Epithelial cell of prostate (primary cell): ENCODE measurements at regions not wholly inside any gene's neighbourhood (a gene's known extent, or its start where the extent isn't known, plus 50 kb on each side); places are given as distances from the start of the nearest gene placed in this dataset.
"Not testable (repeated sequence)": the region's sequence is repeated elsewhere in the genome, so short reads cannot be mapped to it uniquely, and the experiment has no call there.

Source experiments
- DNase-seq: peaks from one replicate; pipeline ENCODE4 v3.0.0-alpha.2; 2011; ENCODE audit warnings: low read depth, low spot score
- H3K27ac ChIP-seq: fragments of 450-650 bp; 2 replicates; pipeline ENCODE4 v1.5.1; 2017; ENCODE audit warnings: mild to moderate bottlenecking

DNA sequence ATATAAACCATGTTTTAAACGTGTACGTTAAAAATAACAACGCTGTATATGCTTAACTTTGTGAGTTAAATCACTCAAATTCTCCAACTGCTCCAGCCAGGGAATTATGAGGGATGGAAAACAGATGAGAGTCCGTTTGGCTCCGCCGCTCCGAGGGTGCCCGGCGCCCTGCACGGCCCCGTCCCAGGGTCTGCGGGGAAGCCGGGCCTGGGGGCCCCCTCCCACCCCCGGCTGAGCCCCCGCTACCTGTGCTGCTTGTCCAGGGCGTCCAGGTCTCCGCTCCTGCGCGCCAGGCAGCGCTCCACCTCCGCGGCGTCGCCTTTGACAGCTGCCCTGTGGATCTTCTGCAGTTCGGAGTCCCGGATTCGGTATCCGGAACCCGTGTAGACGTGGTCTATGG, 415.5 kb downstream of the FOXD4L4 start:
- H3K27ac ChIP-seq, DNase-seq: not testable (repeated sequence)

DNA sequence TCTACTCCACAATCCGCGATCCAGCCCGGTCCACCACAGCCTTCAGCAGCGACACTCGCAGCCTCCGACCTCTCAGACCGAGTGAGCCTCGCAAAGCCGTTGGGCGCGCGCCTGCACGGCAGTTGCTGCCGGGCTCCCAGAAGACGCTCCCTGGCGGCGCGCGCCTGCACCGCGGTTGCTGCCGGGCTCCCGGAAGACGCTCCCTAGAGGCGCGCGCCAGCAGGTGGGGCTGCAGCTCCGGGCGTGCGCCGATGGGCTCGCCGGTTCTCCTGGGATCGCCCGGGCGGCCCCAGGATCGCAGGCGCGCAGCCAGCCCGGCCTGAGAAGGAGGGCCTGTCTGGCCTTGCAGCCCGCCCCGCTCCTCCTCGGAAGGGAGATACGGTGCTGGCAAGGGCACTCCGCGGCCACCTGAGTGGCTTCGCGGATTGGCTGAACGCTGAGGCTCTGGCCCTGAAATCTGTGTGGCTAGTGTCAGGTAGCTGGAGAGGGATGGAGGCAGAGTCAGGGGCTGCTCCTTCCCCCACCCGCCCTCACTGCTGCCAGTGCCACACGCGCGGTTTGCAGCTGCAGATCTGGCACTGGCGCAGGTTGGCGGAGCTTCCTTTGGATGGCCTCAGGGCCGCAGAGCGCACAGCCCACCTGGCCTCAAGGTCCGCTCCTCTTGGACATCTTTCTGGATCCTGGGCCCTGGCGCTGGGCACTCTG, 416.2 kb downstream of the FOXD4L4 start:
- peak; percentile 20 for DNase-seq
- H3K27ac ChIP-seq, result not testable (repeated sequence)

DNA sequence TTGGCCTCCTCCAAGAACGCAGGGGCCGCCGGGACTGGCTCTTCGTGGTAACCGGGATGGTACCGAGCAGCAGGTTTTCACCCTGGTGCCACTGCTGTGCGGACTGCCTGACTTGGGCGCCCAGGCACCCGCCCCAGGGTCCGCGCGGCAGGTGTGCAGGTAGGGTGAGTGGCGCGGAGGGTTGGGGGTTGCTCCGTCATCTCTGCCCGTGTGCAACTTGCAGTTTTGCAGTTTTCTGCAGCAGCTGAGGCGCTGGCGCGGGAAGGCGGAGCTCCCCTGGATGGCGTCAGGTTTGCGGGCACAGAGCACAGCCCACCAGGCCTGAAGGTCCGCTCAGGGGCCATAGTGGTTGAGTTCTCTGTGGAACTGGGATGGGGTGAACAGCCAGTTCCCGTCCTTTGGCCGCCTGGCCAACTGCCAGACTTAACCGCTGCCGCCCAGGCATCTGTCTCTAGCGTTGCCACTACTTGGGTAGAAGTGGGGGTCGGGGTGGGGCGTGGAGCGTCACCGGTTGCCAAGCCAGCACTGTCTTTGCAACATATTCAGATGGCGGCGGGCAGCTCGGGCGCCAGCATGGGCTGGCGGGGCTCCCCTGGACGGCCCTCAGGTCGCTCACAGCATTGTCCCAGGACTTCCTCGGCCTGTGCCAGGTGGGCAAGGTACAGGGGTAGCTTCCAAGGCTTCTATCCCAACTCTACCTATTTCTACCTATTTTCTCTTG, 417.2 kb downstream of the FOXD4L4 start:
- not testable (repeated sequence) for H3K27ac ChIP-seq, DNase-seq

DNA sequence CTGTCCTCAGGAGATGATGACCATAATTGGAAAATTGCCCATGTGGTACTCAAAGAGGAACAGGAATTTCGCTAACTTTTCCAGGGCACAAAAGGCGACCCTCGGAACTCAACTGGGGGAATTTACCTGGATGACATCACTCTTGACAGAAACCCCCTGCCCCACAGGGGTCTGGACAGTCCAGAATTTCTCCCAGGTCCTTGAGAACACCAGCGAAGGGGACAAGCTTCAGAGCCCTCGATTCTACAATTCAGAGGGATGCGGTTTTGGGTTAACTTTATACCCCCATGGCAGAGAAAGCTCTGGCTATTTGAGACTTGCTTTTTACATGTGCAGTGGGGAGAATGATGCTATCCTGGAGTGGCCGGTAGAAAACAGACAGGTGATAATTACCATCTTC, 445.4 kb downstream of the FOXD4L4 start:
- not testable (repeated sequence) for DNase-seq, H3K27ac ChIP-seq

DNA sequence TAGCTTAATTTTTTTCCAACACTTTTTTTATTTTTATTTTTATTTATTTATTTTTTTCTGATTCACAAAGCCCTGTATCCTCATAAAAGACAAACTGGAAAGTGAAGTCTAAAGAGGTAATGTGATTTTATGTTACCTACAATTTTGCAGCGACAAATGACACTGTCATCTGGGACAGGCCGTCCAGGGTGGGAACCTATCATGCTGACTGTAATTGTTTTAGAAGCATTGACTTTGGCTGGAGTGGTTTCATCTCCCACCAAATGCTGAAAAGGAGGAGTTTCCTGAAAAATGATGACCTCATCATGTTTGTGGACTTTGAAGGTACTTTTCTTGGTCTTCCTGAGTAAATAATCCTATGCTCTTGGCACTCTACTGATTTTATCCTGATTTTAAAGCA, 446.7 kb downstream of the FOXD4L4 start:
- H3K27ac ChIP-seq, result not testable (repeated sequence)

DNA sequence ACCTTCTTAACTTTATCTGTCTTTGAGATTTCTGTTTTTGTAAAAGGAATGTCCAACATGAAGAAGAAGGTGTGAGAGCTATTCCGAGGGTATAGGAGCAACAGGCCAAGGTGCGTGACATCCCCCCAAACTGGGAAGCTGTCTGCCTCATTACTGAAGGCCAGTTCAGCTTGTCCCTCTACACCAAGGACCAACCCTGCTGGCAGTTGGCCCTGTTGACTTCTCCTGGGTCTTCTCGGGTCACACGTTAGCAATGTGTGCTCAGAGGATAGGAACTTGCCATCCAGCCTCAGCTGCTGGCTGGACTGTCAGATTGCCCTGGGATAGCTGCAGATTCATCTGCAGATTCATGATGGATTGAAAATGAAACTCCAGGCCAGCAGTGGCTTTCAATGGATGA, 460.3 kb downstream of the FOXD4L4 start:
- not testable (repeated sequence) for DNase-seq, H3K27ac ChIP-seq

More for the DNA sequence above, 446.7 kb downstream of the FOXD4L4 start:
- not testable (repeated sequence) for DNase-seq

DNA sequence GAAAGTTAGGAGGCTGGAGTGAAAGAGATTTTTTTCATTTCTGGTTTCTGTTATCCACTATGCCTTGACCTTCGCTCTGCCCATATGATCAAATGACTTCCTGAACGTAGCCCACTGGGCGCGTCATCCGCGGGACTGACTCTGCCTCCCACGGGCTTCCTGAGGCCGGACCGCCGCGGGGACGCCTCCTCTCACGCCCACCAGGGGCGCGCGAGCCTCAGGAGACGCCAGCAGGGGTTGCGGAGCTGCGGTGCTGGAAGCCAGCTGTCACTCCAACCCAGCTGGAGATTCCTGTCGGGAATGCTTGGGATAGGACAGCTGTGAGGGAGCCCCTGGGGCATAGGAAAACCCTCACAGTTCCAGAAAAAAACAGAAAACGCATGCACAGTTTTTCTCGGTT, 461.5 kb downstream of the FOXD4L4 start:
- not testable (repeated sequence) for DNase-seq, H3K27ac ChIP-seq

DNA sequence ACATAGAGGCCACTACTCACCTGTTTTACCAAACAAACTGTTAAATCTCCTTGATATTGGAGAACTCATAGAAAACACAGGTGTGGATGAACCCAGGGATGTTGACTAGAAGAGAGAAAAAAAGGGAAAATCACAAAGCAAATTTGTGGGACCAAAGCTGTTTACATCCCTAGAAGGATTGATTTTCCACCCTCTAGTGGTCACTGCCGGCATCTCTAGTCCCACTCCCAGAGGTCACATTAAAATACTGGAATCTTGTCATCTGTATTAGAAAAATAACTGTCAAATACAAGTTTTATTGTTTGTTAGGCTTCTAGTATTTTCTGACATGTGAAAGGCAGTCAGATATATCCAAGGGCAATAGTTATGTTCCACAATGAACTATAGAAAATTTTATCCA, 469.7 kb downstream of the FOXD4L4 start:
- not testable (repeated sequence) for H3K27ac ChIP-seq, DNase-seq

DNA sequence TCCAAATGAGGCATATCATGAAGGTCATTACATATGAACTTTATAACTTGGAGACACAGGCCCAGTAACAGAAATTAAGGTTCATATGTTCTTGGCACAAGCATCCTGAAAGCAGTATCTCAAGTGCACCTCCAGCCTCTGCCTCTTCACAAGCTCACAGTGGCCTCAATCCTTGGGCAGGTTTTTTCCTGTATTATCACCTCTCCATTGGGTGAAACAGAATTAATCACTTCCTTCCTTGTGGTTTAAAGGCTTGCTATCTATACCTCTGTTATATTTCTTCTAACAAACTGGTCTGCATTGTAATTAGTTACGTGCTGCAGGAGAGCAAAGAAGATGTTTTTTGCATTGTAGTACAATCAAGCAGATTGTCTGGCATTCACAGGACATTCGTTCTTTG, 471.0 kb downstream of the FOXD4L4 start:
- DNase-seq, H3K27ac ChIP-seq: not testable (repeated sequence)

DNA sequence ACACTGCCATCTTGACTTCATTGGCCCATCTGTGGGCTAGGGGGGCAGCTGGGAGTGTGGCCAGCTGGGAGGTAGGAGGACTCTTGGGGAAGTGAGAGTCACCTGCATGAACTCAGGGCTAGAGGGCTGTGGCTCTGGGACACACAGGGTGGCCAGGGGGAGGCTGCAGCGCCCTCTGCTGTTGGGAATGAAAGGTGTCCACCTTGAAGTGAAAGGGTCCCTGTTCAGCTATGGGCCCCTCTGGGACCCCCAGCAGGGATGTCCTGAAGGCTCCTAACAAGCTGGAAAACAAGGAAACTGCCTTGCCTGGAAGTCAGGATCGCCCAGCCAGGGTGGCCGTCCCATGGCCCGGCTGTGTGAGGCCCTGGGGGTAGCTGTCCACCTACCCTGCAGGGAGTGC, 507.8 kb downstream of the FOXD4L4 start:
- DNase-seq, H3K27ac ChIP-seq: not testable (repeated sequence)

DNA sequence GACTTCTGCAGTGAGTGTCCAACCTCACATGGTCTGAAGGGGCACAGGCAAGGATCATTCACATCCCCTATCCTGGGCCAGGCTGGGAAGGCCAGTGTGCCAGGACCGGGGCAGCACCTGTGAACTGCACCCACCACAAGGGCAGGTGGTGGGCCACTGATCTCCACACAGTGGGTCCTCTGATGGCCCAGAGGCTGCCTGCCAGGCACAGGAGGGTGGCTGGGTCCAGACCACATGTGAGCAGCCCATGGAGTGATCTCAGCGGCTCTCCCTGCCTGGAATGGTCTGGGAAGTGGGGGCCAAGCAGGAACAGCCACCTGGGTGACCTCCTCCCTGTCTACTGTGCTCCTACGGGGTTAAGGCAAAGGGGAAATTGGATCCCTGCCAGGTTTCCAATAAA, 508.5 kb downstream of the FOXD4L4 start:
- not testable (repeated sequence) for DNase-seq, H3K27ac ChIP-seq

DNA sequence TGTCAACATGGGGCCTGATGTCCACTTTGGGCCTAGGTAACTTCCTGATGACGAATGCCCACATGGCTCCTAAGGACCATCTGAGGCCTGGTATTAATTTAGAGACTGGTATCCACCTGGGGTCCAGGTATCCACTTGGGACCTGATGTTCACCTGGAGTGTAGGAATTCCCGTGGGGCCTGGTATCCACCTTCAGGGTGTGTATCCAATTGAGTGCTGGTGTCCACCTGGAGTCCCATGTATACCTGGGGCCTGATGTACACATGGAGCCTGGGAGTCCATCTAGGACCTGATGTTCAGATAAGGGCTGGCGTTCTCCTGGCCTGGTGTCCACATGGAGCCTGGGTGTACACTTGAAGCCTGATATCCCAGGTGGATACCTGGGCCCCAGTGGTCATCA, 520.6 kb downstream of the FOXD4L4 start:
- DNase-seq, H3K27ac ChIP-seq: not testable (repeated sequence)

DNA sequence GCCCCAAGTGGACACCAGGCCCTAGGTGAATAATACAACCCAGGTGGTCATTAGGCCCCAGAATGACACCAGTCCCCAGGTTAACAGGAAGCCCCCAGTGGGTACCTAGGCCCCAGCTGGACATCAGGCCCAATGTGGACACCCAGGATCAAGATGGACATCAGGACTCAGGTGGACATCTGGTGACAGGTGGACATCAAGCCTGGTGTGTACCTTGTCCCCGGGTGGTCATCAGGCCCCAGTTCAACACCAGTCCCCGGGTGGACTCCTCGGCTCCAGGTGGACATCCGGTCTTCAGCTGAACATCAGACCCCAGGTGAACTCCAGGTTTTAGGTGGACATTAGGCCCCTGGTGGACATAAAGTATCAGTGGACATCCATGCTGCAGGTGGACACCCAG, 524.6 kb downstream of the FOXD4L4 start:
- not testable (repeated sequence) for H3K27ac ChIP-seq, DNase-seq

DNA sequence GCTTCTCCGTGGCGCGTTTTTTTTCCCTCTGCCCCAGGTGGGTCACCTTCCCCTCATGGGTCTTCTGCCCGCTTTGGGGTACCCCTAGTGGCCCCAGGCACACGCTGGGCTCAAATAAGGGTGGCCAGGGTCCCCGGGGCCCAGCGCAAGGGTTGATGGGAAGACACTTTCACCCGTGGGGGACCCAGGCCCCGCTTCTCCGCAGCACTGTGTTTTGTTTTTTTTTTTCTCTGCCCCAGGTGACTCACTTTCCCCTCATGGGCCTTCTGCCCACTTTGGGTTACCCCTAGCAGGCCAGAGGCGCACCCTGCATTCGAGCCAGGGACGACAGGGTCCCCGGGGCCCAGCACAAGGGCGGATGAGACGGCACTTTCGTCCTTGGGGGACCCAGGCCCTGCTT, 526.7 kb downstream of the FOXD4L4 start:
- not testable (repeated sequence) for H3K27ac ChIP-seq, DNase-seq

DNA sequence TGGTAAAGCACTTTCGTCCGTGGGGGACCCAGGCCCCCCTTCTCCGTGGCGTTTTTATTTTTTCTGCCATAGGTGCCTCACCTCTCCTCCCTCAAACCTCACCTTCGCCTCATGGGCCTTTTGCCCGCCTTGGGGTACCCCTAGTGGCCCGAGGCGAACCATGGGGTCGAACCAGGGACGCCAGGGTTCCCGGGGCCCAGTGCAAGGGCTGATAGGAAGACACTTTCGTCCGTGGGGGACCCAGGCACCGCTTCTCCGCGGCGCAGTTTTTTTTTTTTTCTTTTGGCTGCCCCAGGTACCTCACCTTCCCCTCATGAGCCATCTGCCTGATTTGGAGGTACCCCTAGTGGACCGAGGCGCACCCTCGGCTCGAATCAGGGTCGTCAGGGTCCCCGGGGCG, 527.8 kb downstream of the FOXD4L4 start:
- not testable (repeated sequence) for DNase-seq, H3K27ac ChIP-seq

DNA sequence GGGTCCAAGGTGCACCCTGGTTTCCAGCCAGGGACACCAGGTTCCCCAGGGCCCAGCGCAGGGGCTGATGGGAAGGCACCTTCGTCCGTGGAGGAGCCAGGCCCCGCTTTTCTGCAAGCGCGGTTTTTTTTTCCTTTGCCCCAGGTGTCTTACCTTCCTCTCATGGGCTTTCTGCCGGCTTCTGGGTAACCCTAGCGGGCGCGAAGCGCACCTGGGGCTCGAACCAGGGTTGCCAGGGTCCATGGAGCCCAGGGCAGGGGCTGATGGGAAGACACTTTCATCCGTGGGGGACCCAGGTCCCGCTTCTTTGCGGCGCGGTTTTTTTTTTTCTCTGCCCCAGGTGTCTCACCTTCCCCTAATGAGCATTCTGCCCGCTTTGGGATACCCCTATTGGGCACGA, 529.3 kb downstream of the FOXD4L4 start:
- not testable (repeated sequence) for H3K27ac ChIP-seq, DNase-seq

DNA sequence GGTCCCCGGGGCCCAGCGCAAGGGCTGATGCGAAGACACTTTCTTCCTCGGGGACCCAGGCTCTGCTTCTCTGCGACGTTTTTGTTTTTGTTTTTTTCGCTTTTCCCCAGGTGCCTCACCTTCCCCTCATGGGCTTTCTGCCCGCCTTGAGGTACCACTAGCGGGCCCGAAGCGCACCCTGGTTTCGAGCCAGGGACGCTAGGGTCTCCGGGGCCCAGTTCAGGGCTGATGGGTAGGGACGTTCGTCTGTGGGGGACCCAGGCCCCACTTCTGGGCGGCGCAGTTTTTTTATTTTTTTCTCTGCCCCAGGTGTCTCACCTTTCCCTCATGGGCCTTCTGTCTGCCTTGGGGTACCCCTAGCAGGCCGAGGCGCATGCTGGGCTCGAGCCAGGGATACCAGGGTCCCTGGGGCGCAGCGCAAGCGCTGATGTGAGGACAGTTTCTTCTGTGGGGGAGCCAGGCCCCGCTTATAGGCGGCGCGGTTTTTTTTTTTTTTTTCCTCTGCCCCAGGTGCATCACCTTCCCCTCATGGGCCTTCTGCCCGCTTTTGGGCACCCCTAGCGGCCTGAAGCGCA, 530.0 kb downstream of the FOXD4L4 start:
- DNase-seq, H3K27ac ChIP-seq: not testable (repeated sequence)

DNA sequence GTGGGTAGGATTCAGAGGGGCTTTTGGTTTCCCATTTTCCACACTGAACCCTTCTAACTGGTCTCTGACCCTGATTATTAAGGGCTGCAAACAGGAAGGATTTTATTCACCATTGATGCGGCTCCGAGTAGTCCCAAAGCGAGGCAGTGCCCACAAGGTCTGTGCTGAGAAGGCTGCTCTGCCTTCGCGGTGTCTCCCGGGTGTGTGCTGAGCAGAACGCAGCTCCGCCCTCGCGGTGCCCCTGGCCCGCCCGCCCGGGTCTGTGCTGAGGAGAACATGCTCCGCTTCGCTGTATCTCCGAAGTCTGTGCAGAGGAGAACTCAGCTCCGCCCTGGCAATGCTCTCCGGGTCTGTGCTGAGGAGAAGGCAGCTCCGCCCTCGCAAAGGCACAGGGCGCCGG, 530.7 kb downstream of the FOXD4L4 start:
- not testable (repeated sequence) for H3K27ac ChIP-seq, DNase-seq

DNA sequence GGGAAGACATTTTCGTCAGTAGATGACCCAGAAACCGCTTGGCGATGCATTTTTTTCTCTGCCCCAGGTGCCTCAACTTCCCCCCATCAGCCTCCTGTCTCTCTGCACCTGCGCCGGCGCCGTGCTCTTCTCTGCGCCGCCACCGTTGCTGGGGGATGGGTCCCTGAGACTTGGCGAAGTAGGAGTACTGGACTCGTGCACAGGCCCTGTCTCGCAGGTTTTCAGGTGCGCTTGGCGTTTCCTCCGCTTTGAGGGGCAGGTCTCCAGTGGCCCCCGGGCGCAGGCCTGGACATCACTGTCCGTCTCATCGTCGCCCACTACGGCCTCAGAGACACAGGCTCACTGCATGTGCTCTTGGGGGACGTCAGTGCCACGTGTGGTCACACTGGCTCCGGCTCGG, 532.1 kb downstream of the FOXD4L4 start:
- H3K27ac ChIP-seq, DNase-seq: not testable (repeated sequence)

DNA sequence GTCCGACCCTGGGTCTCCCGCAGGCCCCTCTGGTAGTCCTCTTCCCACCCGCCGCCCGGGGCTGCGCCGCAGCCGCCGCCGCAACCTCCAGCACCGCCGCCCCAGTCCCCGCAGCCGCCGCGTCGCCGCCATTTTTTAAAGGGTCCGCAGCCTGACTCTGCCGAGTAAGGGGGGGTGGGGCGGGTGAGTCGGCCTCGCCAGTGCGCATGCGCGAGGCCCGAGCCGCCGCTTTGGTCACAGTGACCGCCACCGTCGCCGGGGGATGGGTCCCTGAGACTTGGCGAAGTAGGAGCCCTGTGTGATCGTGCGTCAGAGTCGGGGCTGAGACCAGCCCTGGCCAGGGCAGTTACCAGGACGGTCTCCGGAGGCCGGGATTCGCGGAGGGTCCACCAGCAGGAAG, 532.8 kb downstream of the FOXD4L4 start:
- H3K27ac ChIP-seq, result peak overlapping the region; percentile 57
- not testable (repeated sequence) for DNase-seq

DNA sequence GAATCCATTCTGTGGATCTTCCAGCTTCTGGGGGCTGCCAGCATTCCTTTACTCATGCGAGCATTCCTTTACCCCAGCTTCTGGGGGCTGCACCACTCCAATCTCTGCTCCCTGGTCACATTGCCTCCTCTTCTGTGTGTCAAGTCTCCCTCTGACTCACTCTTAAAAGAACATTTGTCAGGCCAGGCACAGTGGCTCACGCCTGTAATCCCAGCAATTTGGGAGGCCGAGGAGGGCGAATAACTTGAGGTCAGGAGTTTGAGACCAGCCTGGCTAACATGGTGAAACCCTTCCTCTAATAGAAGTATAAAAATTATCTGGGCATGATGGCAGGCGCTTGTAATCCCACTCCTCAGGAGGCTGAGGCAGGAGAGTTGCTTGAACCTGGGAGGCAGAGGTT, 541.9 kb downstream of the FOXD4L4 start:
- not testable (repeated sequence) for DNase-seq, H3K27ac ChIP-seq
